Fibroblast of skin of abdomen (primary cell): ENCODE measurements at regions not wholly inside any gene's neighbourhood (a gene's known extent, or its start where the extent isn't known, plus 50 kb on each side); places are given as distances from the start of the nearest gene placed in this dataset.

Experiments used
- DNase-seq: peaks from one replicate; pipeline ENCODE4 v3.0.0-alpha.2; 2013

- no peak for DNase-seq
Observed at GRCh38 chr5:89988998-89989655, 420.4 kb downstream of the CETN3 start.

- peak; percentile 27 for DNase-seq
Observed at GRCh38 chr5:89988129-89988810, 421.3 kb downstream of the CETN3 start.

GRCh38 chr5:89983216-89983615, 426.3 kb downstream of the CETN3 start:
- no peak for DNase-seq

- DNase-seq, result peak; percentile 51
Observed at GRCh38 chr5:89981878-89982773, 427.4 kb downstream of the CETN3 start.

GRCh38 chr5:89981021-89981420, 428.5 kb downstream of the CETN3 start:
- peak; percentile 31 for DNase-seq

GRCh38 chr5:89973516-89973915, 436.0 kb downstream of the CETN3 start:
- DNase-seq, result no peak

GRCh38 chr5:89972901-89973300, 436.7 kb downstream of the CETN3 start:
- DNase-seq, result peak; percentile 69

GRCh38 chr5:89968958-89969381, 440.6 kb downstream of the CETN3 start:
- DNase-seq, result peak; percentile 53

GRCh38 chr5:89967771-89968444, 441.6 kb downstream of the CETN3 start:
- DNase-seq, result peak; percentile 68

GRCh38 chr5:89956838-89957237, 452.7 kb downstream of the CETN3 start:
- no peak for DNase-seq

GRCh38 chr5:89954916-89955315, 454.6 kb downstream of the CETN3 start:
- no peak for DNase-seq

GRCh38 chr5:89951876-89952275, 457.7 kb downstream of the CETN3 start:
- DNase-seq, result no peak

- no peak for DNase-seq
Observed at GRCh38 chr5:89950234-89950633, 459.3 kb downstream of the CETN3 start.

GRCh38 chr5:89948977-89949376, 460.6 kb downstream of the CETN3 start:
- no peak for DNase-seq

- no peak for DNase-seq
Observed at GRCh38 chr5:89946916-89947315, 462.6 kb downstream of the CETN3 start.

- DNase-seq, result no peak
Observed at GRCh38 chr5:89946508-89946907, 463.0 kb downstream of the CETN3 start.

GRCh38 chr5:89942171-89942570, 467.4 kb downstream of the CETN3 start:
- no peak for DNase-seq

- DNase-seq, result no peak
Observed at GRCh38 chr5:89936576-89936975, 473.0 kb downstream of the CETN3 start.

- no peak for DNase-seq
Observed at GRCh38 chr5:89934069-89934468, 475.5 kb downstream of the CETN3 start.

GRCh38 chr5:89932771-89933181, 476.8 kb downstream of the CETN3 start:
- DNase-seq, result no peak

- peak; percentile 80 for DNase-seq
Observed at GRCh38 chr5:89930591-89931392, 478.8 kb downstream of the CETN3 start.

GRCh38 chr5:89929834-89930233, 479.7 kb downstream of the CETN3 start:
- DNase-seq, result no peak
